HG03432 (cell line): ENCODE measurements at regions not wholly inside any gene's neighbourhood (a gene's known extent, or its start where the extent isn't known, plus 50 kb on each side); places are given as distances from the start of the nearest gene placed in this dataset.
"Not testable (repeated sequence)": the region's sequence is repeated elsewhere in the genome, so short reads cannot be mapped to it uniquely, and the experiment has no call there.

Experiments
- ATAC-seq: cut with Tn5 transposase; IDR thresholded peaks from one replicate; pipeline ENCODE4 v1.9.1; 2021; ENCODE audit warnings: mild to moderate bottlenecking, moderate library complexity; ENCODE audit not compliant: unreplicated experiment

GRCh38 chr16:48810436-48810802 lies 200.4 kb upstream of the N4BP1 start:
- no peak for ATAC-seq

- no peak for ATAC-seq
Measured at GRCh38 chr16:48790151-48790550, 180.2 kb upstream of the N4BP1 start.

GRCh38 chr16:48788475-48788874 lies 178.5 kb upstream of the N4BP1 start:
- ATAC-seq = no peak

GRCh38 chr16:48745541-48745940 lies 135.6 kb upstream of the N4BP1 start:
- ATAC-seq = no peak

GRCh38 chr16:48740964-48741363 lies 131.0 kb upstream of the N4BP1 start:
- no peak for ATAC-seq

- ATAC-seq = no peak
Measured at GRCh38 chr16:48734220-48734619, 124.2 kb upstream of the N4BP1 start.

- ATAC-seq = no peak
Measured at GRCh38 chr16:48704710-48705109, 94.7 kb upstream of the N4BP1 start.

GRCh38 chr16:48687421-48688038 lies 77.5 kb upstream of the N4BP1 start:
- peak; percentile 84 for ATAC-seq

- no peak for ATAC-seq
Measured at GRCh38 chr16:48684148-48684547, 74.2 kb upstream of the N4BP1 start.

GRCh38 chr16:48682971-48683370 lies 73.0 kb upstream of the N4BP1 start:
- no peak for ATAC-seq

GRCh38 chr16:48681520-48681919 lies 71.5 kb upstream of the N4BP1 start:
- ATAC-seq = no peak

- ATAC-seq = no peak
Measured at GRCh38 chr16:48680881-48681280, 70.9 kb upstream of the N4BP1 start.

- ATAC-seq = no peak
Measured at GRCh38 chr16:48676836-48677235, 66.9 kb upstream of the N4BP1 start.

- ATAC-seq = not testable (repeated sequence)
Measured at GRCh38 chr16:48668184-48668583, 58.2 kb upstream of the N4BP1 start.

- ATAC-seq = no peak
Measured at GRCh38 chr16:48659940-48660339, 50.0 kb upstream of the N4BP1 start.
